Astrocyte (in vitro differentiated cells and primary cell): ENCODE measurements at regions not wholly inside any gene's neighbourhood (a gene's known extent, or its start where the extent isn't known, plus 50 kb on each side); places are given as distances from the start of the nearest gene placed in this dataset.
"Not testable (repeated sequence)": the region's sequence is repeated elsewhere in the genome, so short reads cannot be mapped to it uniquely, and the experiment has no call there.

ENCODE experiments used
- DNase-seq: peaks from one replicate; pipeline ENCODE4 v3.0.0-alpha.2; 2010; ENCODE audit warnings: low read depth
- FAIRE-seq: peaks from 2 replicates; lab custom pipeline; 2011; peaks lifted over from hg19 to GRCh38; lab: Jason Lieb, UNC
- H2AFZ ChIP-seq: 2 replicates; pipeline ENCODE4 v1.6.0; 2012; ENCODE audit warnings: low read depth, low read length, inconsistent platforms
- H3K27ac ChIP-seq: 2 replicates; pipeline ENCODE4 v1.5.1; 2011; ENCODE audit warnings: low read depth, low read length, inconsistent platforms
- H3K27me3 ChIP-seq: 2 replicates; pipeline ENCODE4 v1.6.0; 2011; ENCODE audit warnings: low read length, inconsistent platforms; ENCODE audit not compliant: insufficient read depth
- H3K36me3 ChIP-seq: 2 replicates; pipeline ENCODE4 v1.5.1; 2011; ENCODE audit warnings: low read length, inconsistent platforms; ENCODE audit not compliant: insufficient read depth
- H3K4me1 ChIP-seq: 2 replicates; pipeline ENCODE4 v1.5.1; 2011; ENCODE audit warnings: low read length, inconsistent platforms; ENCODE audit not compliant: insufficient read depth
- H3K4me2 ChIP-seq: 2 replicates; pipeline ENCODE4 v1.6.0; 2012; ENCODE audit warnings: low read length, inconsistent platforms
- H3K4me3 ChIP-seq: 2 replicates; pipeline ENCODE4 v1.5.1; 2011; ENCODE audit warnings: low read depth, mild to moderate bottlenecking, low read length, inconsistent platforms; ENCODE audit not compliant: insufficient read depth
- H3K79me2 ChIP-seq: 2 replicates; pipeline ENCODE4 v1.6.0; 2012; ENCODE audit warnings: mild to moderate bottlenecking, low read length, inconsistent platforms; ENCODE audit not compliant: insufficient read depth
- H3K9ac ChIP-seq: 2 replicates; pipeline ENCODE4 v1.6.0; 2012; ENCODE audit warnings: mild to moderate bottlenecking, low read length, inconsistent platforms
- H3K9me3 ChIP-seq: 2 replicates; pipeline ENCODE4 v1.5.1; 2012; ENCODE audit warnings: low read depth, mild to moderate bottlenecking, low read length, inconsistent platforms; ENCODE audit not compliant: insufficient read depth
- H4K20me1 ChIP-seq: 2 replicates; pipeline ENCODE4 v1.6.0; 2012; ENCODE audit warnings: low read length, inconsistent platforms; ENCODE audit not compliant: insufficient read depth
- H3K27ac Mint-ChIP-seq: one replicate; pipeline ENCODE4 v1.8.0; 2021; ENCODE audit warnings: mild to moderate bottlenecking, mixed read lengths; ENCODE audit not compliant: unreplicated experiment
- H3K27me3 Mint-ChIP-seq: one replicate; pipeline ENCODE4 v1.8.0; 2021; ENCODE audit warnings: low read depth, mixed read lengths; ENCODE audit not compliant: unreplicated experiment
- H3K36me3 Mint-ChIP-seq: one replicate; pipeline ENCODE4 v1.8.0; 2021; ENCODE audit warnings: low read depth, mixed read lengths; ENCODE audit not compliant: unreplicated experiment
- H3K4me1 Mint-ChIP-seq: one replicate; pipeline ENCODE4 v1.8.0; 2021; ENCODE audit warnings: low read depth, mixed read lengths; ENCODE audit not compliant: unreplicated experiment
- H3K4me3 Mint-ChIP-seq: one replicate; pipeline ENCODE4 v1.8.0; 2021; ENCODE audit warnings: mild to moderate bottlenecking, moderate library complexity, mixed read lengths; ENCODE audit not compliant: unreplicated experiment
- H3K9me3 Mint-ChIP-seq: one replicate; pipeline ENCODE4 v1.8.0; 2021; ENCODE audit warnings: mild to moderate bottlenecking, mixed read lengths; ENCODE audit not compliant: unreplicated experiment
- CTCF ChIP-seq: IDR thresholded peaks from 2 replicates; pipeline ENCODE4 v1.5.1; 2011; ENCODE audit warnings: low read depth, mild to moderate bottlenecking, inconsistent platforms, low read length, moderate library complexity; ENCODE audit not compliant: insufficient read depth
- EZH2 ChIP-seq: IDR thresholded peaks from 2 replicates; pipeline ENCODE4 v1.6.1; 2012; ENCODE audit warnings: mild to moderate bottlenecking, low read length, inconsistent platforms; ENCODE audit not compliant: insufficient read depth

DNA sequence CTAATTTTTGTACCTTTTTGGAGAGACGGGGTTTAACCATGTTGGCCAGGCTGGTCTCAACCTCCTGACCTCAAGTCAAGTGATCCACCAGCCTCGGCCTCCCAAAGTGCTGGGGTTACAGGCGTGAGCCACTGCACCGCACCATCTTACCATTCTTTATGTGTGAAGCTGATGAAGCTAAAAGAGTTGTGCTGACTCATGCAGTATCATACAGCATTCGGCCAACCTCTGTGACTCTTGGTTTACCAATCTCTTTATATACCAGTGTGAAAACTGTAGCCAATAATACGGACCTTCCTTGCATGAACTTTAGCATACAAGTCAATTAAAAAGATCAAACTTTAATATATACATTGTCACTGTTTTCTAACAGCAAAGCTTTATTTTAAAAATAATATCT lies 878.2 kb upstream of the MBL2 start:
- Histone ChIP-seq H3K9ac (no peak overlapping the region), H3K4me3 (no peak overlapping the region), H3K79me2 (no peaks in the 10 kb centered on the region), H3K27ac (no peak overlapping the region), H4K20me1 (no peaks in the 10 kb centered on the region), H3K4me2 (no peak overlapping the region), H3K9me3 (no peaks in the 10 kb centered on the region), H3K36me3 (no peaks in the 10 kb centered on the region), H2AFZ (no peak overlapping the region), H3K4me1 (no peaks in the 10 kb centered on the region), H3K27me3 (no peaks in the 10 kb centered on the region)
- no peak for DNase-seq
- no peak for FAIRE-seq
- Mint-ChIP-seq H3K27ac (no peak overlapping the region), H3K9me3 (peaks cover 2% of the 10 kb centered on the region), H3K27me3 (no peaks in the 10 kb centered on the region), H3K4me1 (no peaks in the 10 kb centered on the region), H3K4me3 (no peak overlapping the region), H3K36me3 (no peaks in the 10 kb centered on the region)
- TF ChIP-seq CTCF = no peak
- TF ChIP-seq EZH2 = no peak

DNA sequence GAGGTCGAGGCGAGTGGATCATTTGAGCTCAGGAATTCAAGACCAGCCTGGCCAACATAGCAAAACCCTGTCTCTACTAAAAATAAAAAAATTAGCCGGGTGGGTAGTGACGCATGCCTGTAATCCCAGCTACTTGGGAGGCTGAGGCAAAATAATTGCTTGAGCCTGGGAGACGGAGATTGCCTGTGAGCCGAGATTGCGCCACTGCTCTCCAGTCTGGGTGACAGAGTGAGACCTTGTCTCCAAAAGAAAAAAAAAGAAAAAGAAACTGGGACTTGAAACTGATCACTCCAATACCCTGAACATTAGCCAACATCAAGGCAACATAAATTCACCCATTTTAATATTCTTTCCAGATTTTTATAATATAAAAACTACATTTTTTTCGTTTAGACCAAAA lies 874.6 kb upstream of the MBL2 start:
- H3K4me3 Mint-ChIP-seq, H3K4me1 Mint-ChIP-seq, H3K9ac ChIP-seq, H3K4me2 ChIP-seq, H3K27ac Mint-ChIP-seq, H3K9me3 ChIP-seq, H3K27ac ChIP-seq, FAIRE-seq, H3K4me1 ChIP-seq, H3K27me3 ChIP-seq, H3K36me3 Mint-ChIP-seq, H3K36me3 ChIP-seq, H3K27me3 Mint-ChIP-seq, H3K79me2 ChIP-seq, H2AFZ ChIP-seq, H4K20me1 ChIP-seq, DNase-seq, H3K4me3 ChIP-seq, H3K9me3 Mint-ChIP-seq: not testable (repeated sequence)

GRCh38 chr10:53646525-53646924 lies 873.9 kb upstream of the MBL2 start:
- Histone ChIP-seq H3K4me1 (no peaks in the 10 kb centered on the region), H3K79me2 (no peaks in the 10 kb centered on the region), H4K20me1 (no peaks in the 10 kb centered on the region), H3K9me3 (no peaks in the 10 kb centered on the region), H3K27ac (no peak overlapping the region), H2AFZ (no peak overlapping the region), H3K27me3 (no peaks in the 10 kb centered on the region), H3K4me3 (no peak overlapping the region), H3K4me2 (no peak overlapping the region), H3K9ac (no peak overlapping the region), H3K36me3 (no peaks in the 10 kb centered on the region)
- no peaks in the 10 kb centered on the region for H3K9me3 Mint-ChIP-seq
- no peak overlapping the region for H3K27ac Mint-ChIP-seq
- H3K4me1 Mint-ChIP-seq = no peaks in the 10 kb centered on the region
- no peak for DNase-seq
- FAIRE-seq = no peak
- H3K36me3 Mint-ChIP-seq = no peaks in the 10 kb centered on the region
- no peak overlapping the region for H3K4me3 Mint-ChIP-seq
- H3K27me3 Mint-ChIP-seq = no peaks in the 10 kb centered on the region
- TF ChIP-seq EZH2 = no peak
- no peak for TF ChIP-seq CTCF
